GM12892 (cell line): ENCODE measurements at regions not wholly inside any gene's neighbourhood (a gene's known extent, or its start where the extent isn't known, plus 50 kb on each side); places are given as distances from the start of the nearest gene placed in this dataset.

Source experiments
- POLR2A ChIP-seq: IDR thresholded peaks from 2 replicates; pipeline ENCODE4 v1.6.1; 2011; ENCODE audit warnings: low read depth, low read length, control low read depth
- TAF1 ChIP-seq: IDR thresholded peaks from 2 replicates; pipeline ENCODE4 v1.6.1; 2011; ENCODE audit warnings: low read depth, mild to moderate bottlenecking, control low read depth, low read length, borderline replicate concordance

DNA sequence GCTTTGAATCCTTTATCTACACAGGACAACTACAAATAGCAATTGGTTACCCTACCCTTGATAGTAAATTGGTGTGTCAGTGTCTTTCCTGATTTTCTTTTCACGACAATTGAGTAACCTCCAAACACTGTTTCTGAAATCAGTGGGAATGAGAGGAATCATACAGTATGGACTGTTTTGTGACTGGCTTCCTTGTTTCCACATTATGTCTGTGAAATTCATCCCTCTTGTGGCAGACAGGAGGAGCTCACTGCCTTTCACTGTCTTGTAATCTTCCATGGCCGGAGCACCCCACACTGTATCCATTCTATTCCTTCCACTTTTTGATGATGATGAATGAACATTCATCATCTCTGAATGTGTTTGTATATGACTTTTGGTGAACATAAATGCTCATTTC, 164.0 kb upstream of the PZP start:
- no peak for TF ChIP-seq TAF1
- no peak for TF ChIP-seq POLR2A
